Activated T-cell treated with anti-CD3 and anti-CD28 coated beads, Interleukin-2, amount 50 U/mL, for 48 hours (primary cell): ENCODE measurements at regions not wholly inside any gene's neighbourhood (a gene's known extent, or its start where the extent isn't known, plus 50 kb on each side); places are given as distances from the start of the nearest gene placed in this dataset.

ENCODE experiments used
- DNase-seq, 2 experiments: peaks; one replicate each; pipeline ENCODE4 v3.0.0-alpha.2; 2020

- no peak for DNase-seq
Observed at GRCh38 chr14:79960288-79960687, 251.0 kb downstream of the DIO2 start.

- no peak for DNase-seq
Observed at GRCh38 chr14:79951572-79951971, 259.7 kb downstream of the DIO2 start.

- DNase-seq, result no peak
Observed at GRCh38 chr14:79949906-79950305, 261.4 kb downstream of the DIO2 start.

- DNase-seq, result no peak
Observed at GRCh38 chr14:79947440-79948054, 263.8 kb downstream of the DIO2 start.

- DNase-seq, result no peak
Observed at GRCh38 chr14:79939235-79939634, 272.1 kb downstream of the DIO2 start.

- DNase-seq, result no peak
Observed at GRCh38 chr14:79938185-79938584, 273.1 kb downstream of the DIO2 start.

- DNase-seq, result no peak
Observed at GRCh38 chr14:79937433-79937832, 273.9 kb downstream of the DIO2 start.

- DNase-seq, result no peak
Observed at GRCh38 chr14:79924551-79924950, 286.8 kb downstream of the DIO2 start.

GRCh38 chr14:79920180-79920692 is 291.1 kb downstream of the DIO2 start:
- no peak for DNase-seq
